ENCODE measurements at regions not wholly inside any gene's neighbourhood (a gene's known extent, or its start where the extent isn't known, plus 50 kb on each side); places are given as distances from the start of the nearest gene placed in this dataset.

DNA sequence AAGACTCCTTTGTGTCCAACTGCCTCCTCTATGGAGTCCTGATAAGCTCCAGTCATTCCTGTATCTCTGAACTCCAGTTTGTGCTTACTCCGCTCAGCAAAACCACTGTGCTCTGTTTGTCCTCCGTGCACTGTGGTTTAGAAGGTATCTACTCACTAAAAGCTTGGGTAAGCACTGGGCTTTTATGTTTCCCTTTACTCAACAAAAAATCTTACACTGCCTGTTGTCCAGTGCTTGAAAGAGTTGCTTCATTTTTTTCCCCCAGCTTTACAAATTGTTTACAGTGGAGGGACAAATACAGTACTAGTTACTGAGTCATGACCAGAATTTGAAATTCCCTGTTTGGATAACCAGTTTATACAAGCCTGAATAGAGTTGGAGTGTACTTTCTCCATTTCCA lies 545.3 kb upstream of the FAT1 start:
- H3K4me3 ChIP-seq, result no peak overlapping the region
- TF ChIP-seq POLR2AphosphoS5 (IDR thresholded peaks at IDR 0.05; ENCODE audit: insufficient read depth in 1 of 2, low read depth in 1 of 2), result no peak
- TF ChIP-seq, protein P1, sequence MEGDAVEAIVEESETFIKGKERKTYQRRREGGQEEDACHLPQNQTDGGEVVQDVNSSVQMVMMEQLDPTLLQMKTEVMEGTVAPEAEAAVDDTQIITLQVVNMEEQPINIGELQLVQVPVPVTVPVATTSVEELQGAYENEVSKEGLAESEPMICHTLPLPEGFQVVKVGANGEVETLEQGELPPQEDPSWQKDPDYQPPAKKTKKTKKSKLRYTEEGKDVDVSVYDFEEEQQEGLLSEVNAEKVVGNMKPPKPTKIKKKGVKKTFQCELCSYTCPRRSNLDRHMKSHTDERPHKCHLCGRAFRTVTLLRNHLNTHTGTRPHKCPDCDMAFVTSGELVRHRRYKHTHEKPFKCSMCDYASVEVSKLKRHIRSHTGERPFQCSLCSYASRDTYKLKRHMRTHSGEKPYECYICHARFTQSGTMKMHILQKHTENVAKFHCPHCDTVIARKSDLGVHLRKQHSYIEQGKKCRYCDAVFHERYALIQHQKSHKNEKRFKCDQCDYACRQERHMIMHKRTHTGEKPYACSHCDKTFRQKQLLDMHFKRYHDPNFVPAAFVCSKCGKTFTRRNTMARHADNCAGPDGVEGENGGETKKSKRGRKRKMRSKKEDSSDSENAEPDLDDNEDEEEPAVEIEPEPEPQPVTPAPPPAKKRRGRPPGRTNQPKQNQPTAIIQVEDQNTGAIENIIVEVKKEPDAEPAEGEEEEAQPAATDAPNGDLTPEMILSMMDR (IDR thresholded peaks at IDR 0.05), result no peak
- no peak for TF ChIP-seq POLR2A (IDR thresholded peaks at IDR 0.05)
- no peaks in the 10 kb centered on the region for H3K4me1 ChIP-seq
- no peaks in the 10 kb centered on the region for H3K27me3 ChIP-seq
- no peaks in the 10 kb centered on the region for H3K36me3 ChIP-seq
- intact Hi-C loops (cut with DNase I), result no loop called here
- no peak for DNase-seq (ENCODE audit: extremely low spot score in 2 of 2)
- H3K27ac ChIP-seq, result no peak overlapping the region
- H3K9me3 ChIP-seq, result no peaks in the 10 kb centered on the region

DNA sequence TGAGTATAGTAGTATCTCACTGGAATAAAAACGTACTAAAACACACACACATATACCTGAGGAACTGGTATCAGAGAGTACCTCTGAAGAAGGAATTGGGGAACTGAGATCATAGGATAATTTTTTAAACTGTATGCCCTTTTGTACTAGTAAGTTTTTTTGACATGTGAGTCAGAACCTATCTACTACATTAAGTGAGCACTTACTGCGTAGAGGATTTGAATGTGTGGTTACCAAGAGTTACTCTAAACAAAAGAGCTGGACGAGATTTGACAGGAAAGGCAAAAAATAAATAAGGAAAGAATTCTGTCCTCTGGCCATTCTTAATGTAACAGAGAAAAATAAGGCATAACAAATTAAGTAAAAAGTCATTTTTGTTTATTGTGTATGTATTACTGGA lies 546.5 kb upstream of the FAT1 start:
- TF ChIP-seq, protein P1 (IDR thresholded peaks at IDR 0.05), result no peak
- no peak for TF ChIP-seq POLR2A (IDR thresholded peaks at IDR 0.05)
- Histone ChIP-seq H3K9me3 (no peaks in the 10 kb centered on the region), H3K4me1 (no peaks in the 10 kb centered on the region), H3K4me3 (no peak overlapping the region), H3K27me3 (no peaks in the 10 kb centered on the region), H3K27ac (no peak overlapping the region), H3K36me3 (no peaks in the 10 kb centered on the region)
- DNase-seq (ENCODE audit: extremely low spot score in 2 of 2), result no peak
- intact Hi-C loops (cut with DNase I), result no loop called here

DNA sequence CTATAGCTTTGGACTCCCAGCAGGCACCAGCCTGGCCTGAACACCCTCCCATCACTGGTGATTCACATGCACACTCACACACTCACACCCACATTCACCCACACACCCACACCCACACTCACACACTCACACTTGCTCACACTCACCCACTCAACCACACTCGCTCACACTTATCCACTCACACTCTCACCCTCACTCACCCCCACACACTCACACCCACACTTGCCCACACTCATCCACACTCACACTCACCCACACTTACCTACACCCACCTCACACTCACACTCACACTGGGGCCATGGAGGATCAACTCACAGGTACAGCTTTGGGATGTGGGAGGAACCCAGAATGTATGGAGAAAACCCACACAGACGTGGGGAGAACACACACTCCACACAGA lies 548.2 kb upstream of the FAT1 start:
- no peak for TF ChIP-seq POLR2A (IDR thresholded peaks at IDR 0.05)
- TF ChIP-seq, protein P1 (IDR thresholded peaks at IDR 0.05), result no peak
- no peak for TF ChIP-seq POLR2AphosphoS5 (IDR thresholded peaks at IDR 0.05; ENCODE audit: insufficient read depth in 1 of 2, low read depth in 1 of 2)
- no peak for DNase-seq (ENCODE audit: extremely low spot score in 2 of 2)
- H3K4me3 ChIP-seq, result no peak overlapping the region
- H3K9me3 ChIP-seq, result no peaks in the 10 kb centered on the region
- no peak overlapping the region for H3K27ac ChIP-seq
- intact Hi-C loops (cut with DNase I), result no loop called here
- H3K4me1 ChIP-seq, result no peaks in the 10 kb centered on the region
- H3K36me3 ChIP-seq, result no peaks in the 10 kb centered on the region
- H3K27me3 ChIP-seq, result no peaks in the 10 kb centered on the region

DNA sequence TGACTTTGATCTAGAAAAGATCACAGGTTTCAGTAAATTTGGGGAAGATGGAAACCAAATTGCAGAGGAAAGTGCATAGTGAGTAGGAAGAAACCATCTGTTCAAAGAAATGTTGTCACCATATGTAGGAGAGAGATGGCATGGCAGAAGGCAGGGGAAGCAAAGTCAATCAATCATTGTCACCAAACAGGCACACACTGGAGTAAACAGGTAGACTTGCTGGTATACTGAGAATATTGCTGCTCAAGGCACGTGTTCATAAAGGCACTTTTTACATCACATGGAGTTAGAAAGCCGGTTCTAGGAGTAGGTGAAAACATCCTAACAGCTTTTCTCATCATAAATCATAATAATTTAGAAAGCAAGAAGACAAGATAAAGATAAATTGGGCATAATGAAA lies 550.5 kb upstream of the FAT1 start:
- Histone ChIP-seq H3K36me3 (no peaks in the 10 kb centered on the region), H3K4me3 (no peak overlapping the region), H3K9me3 (no peaks in the 10 kb centered on the region), H3K27me3 (no peaks in the 10 kb centered on the region), H3K27ac (no peak overlapping the region), H3K4me1 (no peaks in the 10 kb centered on the region)
- TF ChIP-seq POLR2AphosphoS5 (IDR thresholded peaks at IDR 0.05; ENCODE audit: insufficient read depth in 1 of 2, low read depth in 1 of 2) (no peak), POLR2A (IDR thresholded peaks at IDR 0.05) (no peak)
- TF ChIP-seq, protein P1 (IDR thresholded peaks at IDR 0.05), result no peak
- intact Hi-C loops (cut with DNase I), result no loop called here
- DNase-seq (ENCODE audit: extremely low spot score in 2 of 2), result no peak

DNA sequence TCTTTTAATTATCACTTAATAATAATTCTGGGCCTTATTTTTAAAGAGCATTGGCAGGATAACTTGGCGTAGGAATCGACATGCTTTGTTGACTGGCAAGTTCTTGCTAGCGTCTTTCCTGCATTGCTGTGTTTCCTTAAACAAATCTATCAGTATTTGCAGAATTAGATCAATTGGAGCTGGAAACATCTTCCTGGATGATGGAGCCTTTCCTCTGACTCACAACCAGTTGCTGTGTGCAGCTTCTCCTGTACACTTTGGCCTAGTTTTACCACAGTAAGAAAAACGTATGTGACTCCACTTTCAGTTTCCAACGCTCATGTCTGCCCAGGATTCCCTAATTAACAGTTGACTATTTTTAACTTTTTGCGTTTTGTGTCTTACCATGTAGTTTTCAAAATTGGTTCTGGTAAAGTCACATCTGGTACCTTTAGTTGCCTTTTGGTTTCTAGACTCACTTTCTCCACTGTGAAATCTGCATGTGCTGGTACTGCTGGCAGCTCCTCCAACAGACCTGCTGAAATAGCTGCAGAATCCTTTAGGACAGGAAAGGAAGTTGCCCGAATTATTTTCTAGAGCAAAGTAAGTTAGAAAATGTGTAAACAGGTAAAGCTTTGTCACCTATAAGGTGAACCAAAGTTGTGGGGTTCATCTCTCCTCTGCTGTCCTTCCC lies 553.2 kb upstream of the FAT1 start:
- no peaks in the 10 kb centered on the region for H3K9me3 ChIP-seq
- H3K36me3 ChIP-seq, result no peaks in the 10 kb centered on the region
- no peak overlapping the region for H3K27ac ChIP-seq
- intact Hi-C loops (cut with DNase I), result no loop called here
- no peaks in the 10 kb centered on the region for H3K27me3 ChIP-seq
- H3K4me1 ChIP-seq, result no peaks in the 10 kb centered on the region
- DNase-seq (ENCODE audit: extremely low spot score in 2 of 2), result no peak
- H3K4me3 ChIP-seq, result no peak overlapping the region
- no peak for TF ChIP-seq POLR2A (IDR thresholded peaks at IDR 0.05)
- TF ChIP-seq, protein P1 (IDR thresholded peaks at IDR 0.05), result no peak
- TF ChIP-seq POLR2AphosphoS5 (IDR thresholded peaks at IDR 0.05; ENCODE audit: insufficient read depth in 1 of 2, low read depth in 1 of 2), result no peak
